ENCODE measurements at regions not wholly inside any gene's neighbourhood (a gene's known extent, or its start where the extent isn't known, plus 50 kb on each side); places are given as distances from the start of the nearest gene placed in this dataset.

DNA sequence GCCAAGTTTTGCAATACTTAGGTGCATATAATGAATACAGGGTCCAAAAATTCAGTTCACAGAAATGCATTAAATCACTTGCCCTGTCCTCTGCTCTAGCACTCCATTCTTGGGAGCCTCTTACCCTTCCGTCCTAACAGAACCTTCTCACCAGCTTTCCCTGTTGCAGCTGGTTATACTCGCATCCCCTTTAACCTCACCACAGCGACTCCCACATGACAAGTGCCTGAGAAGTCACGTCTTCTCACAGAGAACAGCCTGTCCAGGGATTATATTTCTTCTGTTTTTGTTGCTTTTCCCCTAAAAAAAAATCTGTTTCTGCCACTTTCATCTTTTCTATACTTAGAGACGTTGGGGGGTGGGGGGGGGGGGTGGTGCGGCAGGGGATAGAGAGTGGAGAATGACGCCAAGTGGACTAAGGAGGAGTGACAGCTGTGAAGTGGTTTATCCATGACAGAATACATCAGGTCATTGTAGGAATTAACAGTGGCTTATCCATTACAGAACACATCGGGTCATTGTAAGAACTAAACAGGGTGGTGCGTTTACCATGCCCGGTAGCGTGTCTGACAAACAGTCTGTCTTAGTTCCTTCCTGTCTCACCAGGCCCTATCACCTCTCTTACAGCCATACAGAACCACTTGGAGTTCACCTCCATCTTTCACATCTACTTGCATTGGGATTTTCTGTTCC lies 117.6 kb downstream of the UBE2U start:
- TF ChIP-seq, protein P1, sequence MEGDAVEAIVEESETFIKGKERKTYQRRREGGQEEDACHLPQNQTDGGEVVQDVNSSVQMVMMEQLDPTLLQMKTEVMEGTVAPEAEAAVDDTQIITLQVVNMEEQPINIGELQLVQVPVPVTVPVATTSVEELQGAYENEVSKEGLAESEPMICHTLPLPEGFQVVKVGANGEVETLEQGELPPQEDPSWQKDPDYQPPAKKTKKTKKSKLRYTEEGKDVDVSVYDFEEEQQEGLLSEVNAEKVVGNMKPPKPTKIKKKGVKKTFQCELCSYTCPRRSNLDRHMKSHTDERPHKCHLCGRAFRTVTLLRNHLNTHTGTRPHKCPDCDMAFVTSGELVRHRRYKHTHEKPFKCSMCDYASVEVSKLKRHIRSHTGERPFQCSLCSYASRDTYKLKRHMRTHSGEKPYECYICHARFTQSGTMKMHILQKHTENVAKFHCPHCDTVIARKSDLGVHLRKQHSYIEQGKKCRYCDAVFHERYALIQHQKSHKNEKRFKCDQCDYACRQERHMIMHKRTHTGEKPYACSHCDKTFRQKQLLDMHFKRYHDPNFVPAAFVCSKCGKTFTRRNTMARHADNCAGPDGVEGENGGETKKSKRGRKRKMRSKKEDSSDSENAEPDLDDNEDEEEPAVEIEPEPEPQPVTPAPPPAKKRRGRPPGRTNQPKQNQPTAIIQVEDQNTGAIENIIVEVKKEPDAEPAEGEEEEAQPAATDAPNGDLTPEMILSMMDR (conservative IDR thresholded peaks at IDR 0.05; ENCODE audit: low read depth, low read length), result no peak
- TF ChIP-seq RCOR1 (IDR thresholded peaks at IDR 0.05; ENCODE audit: insufficient replicate concordance, low read length) (no peak), POLR2A (IDR thresholded peaks at IDR 0.05; ENCODE audit: low read depth, low read length) (no peak), NFE2L2 (IDR thresholded peaks at IDR 0.05; ENCODE audit: low read depth, low read length) (no peak), RAD21 (IDR thresholded peaks at IDR 0.05; ENCODE audit: low read length) (no peak), CEBPB (IDR thresholded peaks at IDR 0.05; ENCODE audit: low read depth, low read length) (no peak), MAFK (IDR thresholded peaks at IDR 0.05; ENCODE audit: low read depth, low read length) (no peak)
- TF ChIP-seq, protein P2, sequence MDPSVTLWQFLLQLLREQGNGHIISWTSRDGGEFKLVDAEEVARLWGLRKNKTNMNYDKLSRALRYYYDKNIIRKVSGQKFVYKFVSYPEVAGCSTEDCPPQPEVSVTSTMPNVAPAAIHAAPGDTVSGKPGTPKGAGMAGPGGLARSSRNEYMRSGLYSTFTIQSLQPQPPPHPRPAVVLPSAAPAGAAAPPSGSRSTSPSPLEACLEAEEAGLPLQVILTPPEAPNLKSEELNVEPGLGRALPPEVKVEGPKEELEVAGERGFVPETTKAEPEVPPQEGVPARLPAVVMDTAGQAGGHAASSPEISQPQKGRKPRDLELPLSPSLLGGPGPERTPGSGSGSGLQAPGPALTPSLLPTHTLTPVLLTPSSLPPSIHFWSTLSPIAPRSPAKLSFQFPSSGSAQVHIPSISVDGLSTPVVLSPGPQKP (IDR thresholded peaks at IDR 0.05; ENCODE audit: borderline replicate concordance, low read depth, low read length), result no peak
